Aorta (tissue), 5 donors: ENCODE measurements at regions not wholly inside any gene's neighbourhood (a gene's known extent, or its start where the extent isn't known, plus 50 kb on each side); places are given as distances from the start of the nearest gene placed in this dataset.

Experiments used
- ATAC-seq: fragments of 200-7000 bp; cut with Tn5 transposase; one replicate; pipeline ENCODE4 v1.9.1; 2022; ENCODE audit warnings: moderate library complexity; ENCODE audit not compliant: low FRiP score
- DNase-seq, 2 donors: peaks; one replicate each; pipeline ENCODE4 v3.0.0-alpha.2; 2020
- H3K27ac ChIP-seq, 2 donors: one replicate each; pipeline ENCODE4 v1.5.1; 2013; ENCODE audit warnings: low read length in 2 of 2, mild to moderate bottlenecking in 2 of 2, moderate library complexity in 2 of 2, control low read depth in 1 of 2, inconsistent platforms in 1 of 2, low read depth in 1 of 2
- H3K27me3 ChIP-seq, 2 donors: one replicate each; pipeline ENCODE4 v1.6.1; 2013; ENCODE audit warnings: control low read depth in 1 of 2, low read length in 1 of 2, mild to moderate bottlenecking in 1 of 2, moderate library complexity in 1 of 2; ENCODE audit not compliant: insufficient read depth in 2 of 2, control insufficient read depth in 1 of 2
- H3K36me3 ChIP-seq, 2 donors: one replicate each; pipeline ENCODE4 v1.6.1; 2013; ENCODE audit warnings: control low read depth in 1 of 2, low read length in 1 of 2, mild to moderate bottlenecking in 1 of 2; ENCODE audit not compliant: insufficient read depth in 2 of 2, control insufficient read depth in 1 of 2
- H3K4me1 ChIP-seq, 2 donors: one replicate each; pipeline ENCODE4 v1.6.1; 2013; ENCODE audit warnings: low read length in 2 of 2, control low read depth in 1 of 2, mild to moderate bottlenecking in 1 of 2, moderate library complexity in 1 of 2; ENCODE audit not compliant: insufficient read depth in 2 of 2, control insufficient read depth in 1 of 2
- H3K4me3 ChIP-seq, 2 donors: one replicate each; pipeline ENCODE4 v1.5.1; 2013; ENCODE audit warnings: low read length in 2 of 2, control low read depth in 1 of 2, mild to moderate bottlenecking in 1 of 2
- H3K9me3 ChIP-seq: one replicate; pipeline ENCODE4 v1.6.1; 2013; ENCODE audit warnings: mild to moderate bottlenecking, low read length; ENCODE audit not compliant: control insufficient read depth
- WGBS, 2 donors: extraction: QIAGEN DNeasy Blood & Tissue Kit; methylation state at CpG; one replicate each; pipeline ENCODE4 v1.1.7; 2013; 5-methylcytosine and 5-hydroxymethylcytosine counted together
- intact Hi-C, 2 donors: fragments of 100-400 bp; cut with DNase I; formaldehyde crosslinking; loops; one replicate each; pipeline versions ENCODE4 v1.14.2 to v1.15.0; 2022
- donor health status: healthy with polysubstance abuse.
- donor health status: Bipolar disorder and iron deficiency.
- donor health status: DM: no; HTN: no; CAD: no.
- donor health status: DM: no; HTN: no; CAD: no.
- donor health status: DM: yes; HTN: yes; CAD: no.

DNA sequence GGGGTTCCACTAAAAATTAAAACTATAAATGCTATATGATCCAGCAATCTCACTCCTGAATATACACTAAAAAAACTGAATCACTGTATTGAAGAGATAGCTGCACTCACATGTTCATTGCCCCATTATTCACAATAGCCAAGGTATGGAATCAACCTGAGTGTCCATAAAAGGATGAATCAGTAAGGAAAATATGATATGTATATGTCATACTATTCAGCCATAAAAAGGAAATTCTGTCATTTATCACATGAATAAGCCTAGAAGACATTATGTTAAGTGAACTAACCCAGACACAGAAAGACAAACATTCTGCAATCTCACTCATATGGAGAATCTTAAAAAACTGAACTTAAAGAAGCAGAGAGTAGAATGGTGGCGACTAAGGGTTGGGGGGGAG is 1376.2 kb upstream of the CDH9 start:
- intact Hi-C loops: no loop called here
- 55 to 60% methylated on average over 1 of the region's 1 CpG for WGBS, 2 donors
- DNase-seq (no peak), ATAC-seq (no peak)
- no peaks in the 10 kb centered on the region for H3K9me3 ChIP-seq
- H3K4me1 ChIP-seq: no peaks in the 10 kb centered on the region
- H3K27ac ChIP-seq: no peak overlapping the region
- H3K4me3 ChIP-seq: no peak overlapping the region
- no peaks in the 10 kb centered on the region for H3K27me3 ChIP-seq
- no peaks in the 10 kb centered on the region for H3K36me3 ChIP-seq

DNA sequence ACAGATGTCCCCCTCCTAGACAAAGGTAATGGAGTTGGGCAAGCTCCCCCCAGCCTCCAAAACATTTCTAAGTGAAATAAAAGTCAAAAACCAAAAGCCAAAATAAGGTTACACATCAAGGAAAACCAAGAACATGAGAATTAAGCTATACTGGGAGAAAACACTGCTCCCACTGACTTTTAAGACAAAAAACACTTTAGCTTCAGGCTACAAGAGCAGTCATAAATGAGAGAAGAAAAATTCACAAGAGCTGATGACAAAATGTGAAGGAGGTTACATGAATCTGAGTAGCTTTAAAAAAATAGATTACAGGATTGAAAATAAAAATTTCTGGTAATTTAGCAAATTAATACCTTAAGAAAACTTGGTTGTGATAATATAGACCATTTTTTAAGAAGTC is 1370.3 kb upstream of the CDH9 start:
- intact Hi-C loops: no loop called here
- no peak overlapping the region for H3K27ac ChIP-seq
- no peaks in the 10 kb centered on the region for H3K4me1 ChIP-seq
- H3K9me3 ChIP-seq: no peaks in the 10 kb centered on the region
- H3K27me3 ChIP-seq: no peaks in the 10 kb centered on the region
- H3K4me3 ChIP-seq: no peak overlapping the region
- H3K36me3 ChIP-seq: no peaks in the 10 kb centered on the region
- no peak for DNase-seq
- ATAC-seq: no peak

DNA sequence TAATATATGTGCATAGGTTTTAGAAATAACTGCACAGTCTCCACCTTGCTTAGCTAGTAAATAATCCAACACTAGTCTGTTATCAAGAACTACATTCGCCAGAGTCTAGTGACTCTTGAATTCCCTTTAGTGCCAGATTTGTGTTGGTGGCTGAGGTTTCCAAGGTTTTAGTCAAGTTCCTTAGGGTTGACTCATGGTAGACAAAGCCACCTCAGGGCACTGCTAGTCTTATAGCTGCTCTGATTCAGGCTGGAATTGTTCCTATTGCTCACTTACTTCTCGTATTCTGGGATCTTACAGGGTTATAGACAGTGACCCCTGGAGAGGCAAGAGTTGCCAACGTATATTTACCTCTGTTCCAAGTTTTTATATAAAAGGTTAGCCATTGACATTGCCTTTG is 1369.8 kb upstream of the CDH9 start:
- Histone ChIP-seq H3K27ac (no peak overlapping the region), H3K9me3 (no peaks in the 10 kb centered on the region), H3K36me3 (no peaks in the 10 kb centered on the region), H3K4me1 (no peaks in the 10 kb centered on the region), H3K4me3 (no peak overlapping the region), H3K27me3 (no peaks in the 10 kb centered on the region)
- WGBS, 2 donors: 42 to 55% methylated on average over 3 of the region's 3 CpGs
- DNase-seq: no peak
- intact Hi-C loops: no loop called here
- ATAC-seq: no peak

DNA sequence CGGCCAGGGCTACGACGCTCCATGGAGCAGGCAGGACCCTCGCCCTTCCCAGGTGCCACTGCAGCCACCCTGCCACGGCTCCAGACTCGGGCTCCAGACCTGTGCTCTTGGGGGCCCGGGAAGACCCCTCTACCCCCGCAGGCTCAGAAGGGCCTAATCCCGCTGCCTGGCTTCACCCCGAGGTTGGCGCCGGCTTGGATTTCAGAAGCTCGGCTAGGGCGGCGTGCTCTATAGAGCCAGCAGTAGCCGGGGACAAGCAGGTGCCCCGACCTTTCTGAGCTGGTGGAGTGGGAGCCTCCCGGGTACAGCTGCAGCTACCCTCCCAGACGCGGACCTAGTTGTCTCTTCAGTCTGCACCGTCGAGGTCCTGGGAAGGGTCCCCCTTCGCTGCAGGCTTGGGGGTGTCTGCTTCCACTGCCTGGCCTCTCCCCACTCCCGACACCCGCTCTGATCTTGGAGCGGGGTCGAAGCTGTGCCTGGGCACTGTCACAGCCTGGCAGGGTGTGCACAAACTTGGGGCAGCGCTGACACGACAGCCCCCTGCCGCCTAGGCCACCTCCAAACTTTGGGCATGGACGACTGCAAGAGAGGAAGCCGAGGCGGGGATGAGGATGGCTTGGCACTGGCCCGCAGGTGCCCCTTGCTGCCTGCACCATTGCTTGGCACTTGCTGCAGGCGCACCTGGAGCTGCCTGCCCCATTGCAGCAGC is 1366.1 kb upstream of the CDH9 start:
- H3K36me3 ChIP-seq: no peaks in the 10 kb centered on the region
- H3K9me3 ChIP-seq: no peaks in the 10 kb centered on the region
- H3K27me3 ChIP-seq: no peaks in the 10 kb centered on the region
- WGBS, 2 donors: 94 to 95% methylated on average over 35 of the region's 35 CpGs
- intact Hi-C loops: no loop called here
- ATAC-seq (peak; percentile 33), DNase-seq (peak in 1 of 2 donors; percentile 71)
- H3K4me1 ChIP-seq: no peaks in the 10 kb centered on the region
- H3K4me3 ChIP-seq: no peak overlapping the region
- no peak overlapping the region for H3K27ac ChIP-seq

DNA sequence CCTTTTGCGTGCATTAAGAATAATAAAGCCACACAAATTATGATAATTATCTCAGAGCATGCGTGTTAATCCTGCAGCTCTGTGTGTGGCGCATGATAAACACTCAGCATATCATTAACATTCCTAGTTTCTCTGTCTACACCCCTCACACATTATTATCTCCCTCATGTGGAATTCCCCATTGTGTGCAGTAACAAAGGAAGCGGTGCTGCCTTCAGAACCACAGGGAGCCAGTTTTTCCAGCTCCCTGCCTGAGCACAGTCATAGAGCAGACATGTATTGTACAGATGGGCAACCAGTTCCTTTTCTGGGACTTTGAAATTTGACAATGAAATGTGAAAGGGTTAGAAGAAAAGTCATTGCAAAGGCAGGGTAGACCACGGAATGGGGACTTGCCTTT is 1365.5 kb upstream of the CDH9 start:
- no peaks in the 10 kb centered on the region for H3K4me1 ChIP-seq
- ATAC-seq (no peak), DNase-seq (no peak)
- H3K9me3 ChIP-seq: no peaks in the 10 kb centered on the region
- intact Hi-C loops: no loop called here
- WGBS, 2 donors: 83 to 89% methylated on average over 5 of the region's 5 CpGs
- no peaks in the 10 kb centered on the region for H3K27me3 ChIP-seq
- no peak overlapping the region for H3K4me3 ChIP-seq
- no peak overlapping the region for H3K27ac ChIP-seq
- H3K36me3 ChIP-seq: no peaks in the 10 kb centered on the region

DNA sequence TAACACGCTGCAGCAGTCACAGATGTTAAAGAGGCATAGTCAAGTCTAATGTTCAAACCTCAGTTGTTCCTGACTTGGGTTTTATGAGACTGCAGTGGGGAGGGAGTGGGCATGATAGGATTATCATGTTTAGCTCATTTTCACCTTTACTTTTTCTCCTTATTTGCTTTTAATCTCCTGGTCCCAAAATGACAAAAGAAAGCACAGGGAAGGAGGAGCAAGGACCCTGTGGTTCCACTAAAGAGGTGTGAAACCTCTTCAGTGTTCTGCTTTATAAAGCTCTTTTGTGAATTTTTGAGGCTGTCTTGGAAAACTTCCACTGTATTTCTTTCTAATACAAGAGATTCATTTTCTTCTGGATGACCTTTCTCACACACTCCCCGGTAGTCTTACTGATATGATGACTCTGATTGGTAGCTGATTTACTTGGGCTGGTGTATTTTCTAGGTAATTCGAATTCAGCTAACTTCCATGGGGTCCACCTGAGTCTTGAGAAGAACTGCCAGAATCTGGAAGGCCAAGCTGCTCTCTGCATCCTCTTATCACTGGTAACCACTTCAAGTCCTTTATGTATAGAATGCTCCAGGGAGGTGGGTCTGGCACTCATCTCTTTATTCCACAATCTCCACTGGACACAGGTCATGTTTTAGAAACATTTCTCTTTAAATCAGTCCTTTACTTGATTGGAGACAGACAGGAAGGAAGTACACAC is 1364.4 kb upstream of the CDH9 start:
- no peaks in the 10 kb centered on the region for H3K4me1 ChIP-seq
- no peaks in the 10 kb centered on the region for H3K27me3 ChIP-seq
- intact Hi-C loops: no loop called here
- no peaks in the 10 kb centered on the region for H3K9me3 ChIP-seq
- no peak for DNase-seq
- no peak overlapping the region for H3K4me3 ChIP-seq
- ATAC-seq: no peak
- 82 to 89% methylated on average over 3 of the region's 3 CpGs for WGBS, 2 donors
- H3K36me3 ChIP-seq: no peaks in the 10 kb centered on the region
- H3K27ac ChIP-seq: no peak overlapping the region

DNA sequence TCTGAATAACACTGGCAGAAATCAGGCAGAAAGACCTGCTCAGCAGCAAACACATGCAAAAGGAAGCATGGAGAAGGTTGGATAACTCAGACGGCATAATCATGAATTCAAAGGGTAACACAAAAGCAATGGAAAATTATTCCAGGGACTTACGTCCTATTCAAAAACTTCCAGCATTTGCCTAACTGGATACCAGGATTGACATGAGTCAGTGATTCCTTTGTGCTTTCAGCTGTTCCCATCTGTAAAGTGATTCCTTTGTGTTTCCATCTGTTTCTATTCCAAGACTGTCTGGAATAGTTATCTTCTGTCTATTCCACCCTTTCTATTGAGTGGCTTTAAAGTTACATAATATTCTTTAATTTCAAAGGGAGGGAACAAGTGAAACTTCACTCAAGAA is 1361.7 kb upstream of the CDH9 start:
- no peak for ATAC-seq
- WGBS, 2 donors: 67 to 81% methylated on average over 2 of the region's 2 CpGs

DNA sequence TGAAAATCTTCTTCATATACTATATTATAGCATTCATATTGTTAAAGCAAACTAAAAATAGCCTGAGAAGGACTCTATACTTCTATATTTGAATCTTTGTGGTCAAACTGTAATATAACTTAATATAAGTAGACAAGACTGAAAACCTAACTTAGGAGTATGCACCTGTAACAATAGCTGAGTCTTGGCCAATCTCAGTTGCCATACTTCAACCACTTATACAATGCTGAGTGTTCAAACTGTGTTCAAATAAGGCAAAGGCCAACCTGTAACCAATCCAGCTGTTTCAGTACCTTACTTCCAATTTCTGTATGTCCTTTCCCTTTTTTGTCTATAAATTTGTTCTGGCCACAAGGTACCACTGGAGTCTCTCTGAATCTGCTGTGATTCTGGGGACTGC is 1360.8 kb upstream of the CDH9 start:
- intact Hi-C loops: no loop called here
- Histone ChIP-seq H3K27ac (no peak overlapping the region), H3K9me3 (no peaks in the 10 kb centered on the region), H3K4me3 (no peak overlapping the region), H3K36me3 (no peaks in the 10 kb centered on the region), H3K27me3 (no peaks in the 10 kb centered on the region), H3K4me1 (no peaks in the 10 kb centered on the region)
- no peak for ATAC-seq
- DNase-seq: no peak

More for the DNA sequence above, 1361.7 kb upstream of the CDH9 start:
- Histone ChIP-seq H3K4me3 (no peak overlapping the region), H3K4me1 (no peaks in the 10 kb centered on the region), H3K27ac (no peak overlapping the region), H3K9me3 (no peaks in the 10 kb centered on the region), H3K36me3 (no peaks in the 10 kb centered on the region), H3K27me3 (no peaks in the 10 kb centered on the region)
- DNase-seq: no peak
- intact Hi-C loops: no loop called here

DNA sequence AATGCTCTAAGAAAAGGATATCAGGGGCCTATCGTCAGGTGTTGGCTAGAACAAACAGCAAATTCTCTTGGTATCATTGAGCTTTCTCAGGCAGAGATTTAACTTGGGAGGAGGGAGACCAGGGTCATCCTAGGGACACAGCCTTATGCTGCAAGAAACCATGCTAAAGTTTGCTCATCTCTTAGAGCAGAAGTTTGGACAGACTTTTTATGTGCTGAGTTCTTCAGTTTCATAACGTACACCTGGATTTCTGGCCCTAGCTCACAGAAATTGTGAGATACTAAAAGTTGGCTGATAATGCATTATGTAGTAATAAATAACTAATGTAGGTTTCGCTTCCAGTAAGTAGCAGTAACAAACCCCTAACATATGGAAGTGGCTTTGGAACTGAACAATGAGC is 1359.8 kb upstream of the CDH9 start:
- Histone ChIP-seq H3K9me3 (no peaks in the 10 kb centered on the region), H3K27me3 (no peaks in the 10 kb centered on the region), H3K36me3 (no peaks in the 10 kb centered on the region), H3K4me1 (no peaks in the 10 kb centered on the region), H3K27ac (no peak overlapping the region), H3K4me3 (no peak overlapping the region)
- intact Hi-C loops: no loop called here
- 79 to 83% methylated on average over 3 of the region's 3 CpGs for WGBS, 2 donors
- ATAC-seq (no peak), DNase-seq (no peak)
